T-helper 2 cell treated with Interferon-gamma antibody and Interleukin-4, amounts not matched to agents 100 ng/mL and 5 ng/mL, for 36 hours (primary cell): ENCODE measurements at regions not wholly inside any gene's neighbourhood (a gene's known extent, or its start where the extent isn't known, plus 50 kb on each side); places are given as distances from the start of the nearest gene placed in this dataset.

Experiments used
- intact Hi-C: fragments of 100-400 bp; cut with micrococcal nuclease; formaldehyde crosslinking; loops from one replicate; pipeline ENCODE4 v1.15.1; 2023

- intact Hi-C loops: no loop called here
These were observed 524.6 kb upstream of the SLIT2 start for GRCh38 chr4:19727141-19727540.

- intact Hi-C loops: no loop called here
These were observed 526.6 kb upstream of the SLIT2 start for GRCh38 chr4:19725130-19725529.

GRCh38 chr4:19722404-19722803 is 529.3 kb upstream of the SLIT2 start:
- intact Hi-C loops: no loop called here

- intact Hi-C loops: no loop called here
These were observed 530.1 kb upstream of the SLIT2 start for GRCh38 chr4:19721587-19721986.

GRCh38 chr4:19720610-19721009 is 531.1 kb upstream of the SLIT2 start:
- intact Hi-C loops: no loop called here

- intact Hi-C loops: no loop called here
These were observed 531.5 kb upstream of the SLIT2 start for GRCh38 chr4:19720190-19720589.

- intact Hi-C loops: no loop called here
These were observed 539.8 kb upstream of the SLIT2 start for GRCh38 chr4:19711871-19712270.

GRCh38 chr4:19707876-19708275 is 543.8 kb upstream of the SLIT2 start:
- intact Hi-C loops: no loop called here

GRCh38 chr4:19703391-19703790 is 548.3 kb upstream of the SLIT2 start:
- intact Hi-C loops: no loop called here

GRCh38 chr4:19700992-19701391 is 550.7 kb upstream of the SLIT2 start:
- intact Hi-C loops: no loop called here

GRCh38 chr4:19698961-19699360 is 552.7 kb upstream of the SLIT2 start:
- intact Hi-C loops: no loop called here

- intact Hi-C loops: no loop called here
These were observed 556.9 kb upstream of the SLIT2 start for GRCh38 chr4:19694812-19695211.

- intact Hi-C loops: no loop called here
These were observed 557.7 kb upstream of the SLIT2 start for GRCh38 chr4:19693936-19694570.

- intact Hi-C loops: no loop called here
These were observed 562.2 kb upstream of the SLIT2 start for GRCh38 chr4:19689511-19689910.

- intact Hi-C loops: no loop called here
These were observed 565.2 kb upstream of the SLIT2 start for GRCh38 chr4:19686456-19686855.

- intact Hi-C loops: no loop called here
These were observed 567.6 kb upstream of the SLIT2 start for GRCh38 chr4:19684084-19684483.

GRCh38 chr4:19683426-19683825 is 568.3 kb upstream of the SLIT2 start:
- intact Hi-C loops: no loop called here

- intact Hi-C loops: no loop called here
These were observed 574.5 kb upstream of the SLIT2 start for GRCh38 chr4:19677211-19677610.

GRCh38 chr4:19675172-19675811 is 576.4 kb upstream of the SLIT2 start:
- intact Hi-C loops: no loop called here

- intact Hi-C loops: no loop called here
These were observed 592.6 kb upstream of the SLIT2 start for GRCh38 chr4:19659101-19659500.

- intact Hi-C loops: no loop called here
These were observed 593.8 kb upstream of the SLIT2 start for GRCh38 chr4:19657856-19658255.

GRCh38 chr4:19655666-19656065 is 596.0 kb upstream of the SLIT2 start:
- intact Hi-C loops: no loop called here
